C4-2B (cell line): ENCODE measurements at regions not wholly inside any gene's neighbourhood (a gene's known extent, or its start where the extent isn't known, plus 50 kb on each side); places are given as distances from the start of the nearest gene placed in this dataset.

Experiments used
- CTCF ChIP-seq: fragments of 450-650 bp; conservative IDR thresholded peaks from 2 replicates; pipeline ENCODE4 v1.5.1; 2017; ENCODE audit warnings: mild to moderate bottlenecking
- ZFX ChIP-seq: fragments of 450-650 bp; IDR thresholded peaks from 2 replicates; pipeline ENCODE4 v1.6.1; 2017

- TF ChIP-seq CTCF: no peak
- TF ChIP-seq ZFX: no peak
These were observed 557.2 kb downstream of the EPHB1 start for GRCh38 chr3:135352213-135352612.
